ENCODE measurements at regions not wholly inside any gene's neighbourhood (a gene's known extent, or its start where the extent isn't known, plus 50 kb on each side); places are given as distances from the start of the nearest gene placed in this dataset.

DNA sequence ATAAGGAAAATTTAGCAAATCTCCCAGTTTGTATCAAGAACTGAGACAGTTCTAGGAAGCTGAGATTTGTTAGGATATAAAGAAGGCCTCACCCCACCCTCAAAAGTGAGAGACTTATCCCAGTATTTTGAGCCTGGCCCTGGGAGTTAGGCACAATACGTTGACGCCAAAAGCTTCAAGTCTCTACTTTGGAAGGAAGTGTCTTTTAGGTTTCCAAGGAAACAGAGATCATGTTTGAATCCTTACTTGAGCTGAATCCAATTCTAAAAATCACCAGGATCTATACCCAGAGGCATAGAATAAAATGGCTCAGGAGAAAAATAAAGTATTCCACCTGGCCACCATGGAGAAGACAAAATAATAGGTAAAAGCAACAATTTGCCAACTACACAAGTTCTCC is 115.9 kb upstream of the NRG3 start:
- H3K4me3 Mint-ChIP-seq: no peak overlapping the region
- H3K9me3 Mint-ChIP-seq: peaks cover 8% of the 10 kb centered on the region
- H3K4me1 Mint-ChIP-seq (ENCODE audit: low read depth): no peaks in the 10 kb centered on the region
- intact Hi-C loops (cut with micrococcal nuclease): no loop called here
- no peaks in the 10 kb centered on the region for H3K27me3 Mint-ChIP-seq (ENCODE audit: insufficient read depth)
- H3K27ac Mint-ChIP-seq: no peak overlapping the region
- DNase-seq (ENCODE audit: low spot score): no peak
- H3K36me3 Mint-ChIP-seq (ENCODE audit: low read depth): no peaks in the 10 kb centered on the region

- H3K27ac Mint-ChIP-seq: no peak overlapping the region
- H3K4me1 Mint-ChIP-seq (ENCODE audit: low read depth): no peaks in the 10 kb centered on the region
- no peak for DNase-seq (ENCODE audit: low spot score)
- H3K27me3 Mint-ChIP-seq (ENCODE audit: insufficient read depth): no peaks in the 10 kb centered on the region
- intact Hi-C loops (cut with micrococcal nuclease): no loop called here
- no peaks in the 10 kb centered on the region for H3K9me3 Mint-ChIP-seq
- H3K4me3 Mint-ChIP-seq: no peak overlapping the region
- H3K36me3 Mint-ChIP-seq (ENCODE audit: low read depth): no peaks in the 10 kb centered on the region
Measured at GRCh38 chr10:81784111-81784597, 90.8 kb upstream of the NRG3 start.

DNA sequence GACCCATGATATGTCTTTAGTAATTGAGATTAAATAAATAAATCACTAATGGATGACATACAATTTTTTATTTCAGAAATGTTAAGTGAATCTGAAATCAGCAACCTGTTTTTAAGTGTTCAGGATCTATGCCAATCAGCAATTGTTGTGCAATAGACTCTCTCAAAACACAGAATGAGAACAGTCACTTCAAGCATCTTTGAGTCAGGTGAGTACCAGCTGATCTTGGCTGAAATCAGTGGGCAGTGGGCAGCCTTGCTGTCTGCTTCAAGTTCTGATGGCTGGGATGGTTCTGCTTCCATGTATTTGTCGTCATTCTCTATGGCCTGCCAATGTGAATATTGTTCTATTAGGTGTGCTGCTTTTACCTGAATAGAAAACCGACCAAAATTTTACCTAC is 82.3 kb upstream of the NRG3 start:
- Mint-ChIP-seq H3K9me3 (no peaks in the 10 kb centered on the region), H3K36me3 (ENCODE audit: low read depth) (no peaks in the 10 kb centered on the region), H3K27ac (no peak overlapping the region), H3K4me1 (ENCODE audit: low read depth) (no peaks in the 10 kb centered on the region), H3K27me3 (ENCODE audit: insufficient read depth) (no peaks in the 10 kb centered on the region), H3K4me3 (no peak overlapping the region)
- intact Hi-C loops (cut with micrococcal nuclease): no loop called here
- DNase-seq (ENCODE audit: low spot score): no peak

- no peaks in the 10 kb centered on the region for H3K36me3 Mint-ChIP-seq (ENCODE audit: low read depth)
- H3K4me3 Mint-ChIP-seq: no peak overlapping the region
- no peak for DNase-seq (ENCODE audit: low spot score)
- H3K27ac Mint-ChIP-seq: no peak overlapping the region
- intact Hi-C loops (cut with micrococcal nuclease): no loop called here
- no peaks in the 10 kb centered on the region for H3K4me1 Mint-ChIP-seq (ENCODE audit: low read depth)
- H3K27me3 Mint-ChIP-seq (ENCODE audit: insufficient read depth): no peaks in the 10 kb centered on the region
- H3K9me3 Mint-ChIP-seq: peaks cover 19% of the 10 kb centered on the region
Measured at GRCh38 chr10:81806842-81807241, 68.2 kb upstream of the NRG3 start.

GRCh38 chr10:81814842-81815241 is 60.2 kb upstream of the NRG3 start:
- intact Hi-C loops (cut with micrococcal nuclease): no loop called here
- Mint-ChIP-seq H3K27ac (no peak overlapping the region), H3K4me1 (ENCODE audit: low read depth) (no peaks in the 10 kb centered on the region), H3K9me3 (peaks cover 4% of the 10 kb centered on the region), H3K27me3 (ENCODE audit: insufficient read depth) (no peaks in the 10 kb centered on the region), H3K4me3 (no peak overlapping the region), H3K36me3 (ENCODE audit: low read depth) (no peaks in the 10 kb centered on the region)
- DNase-seq (ENCODE audit: low spot score): no peak

DNA sequence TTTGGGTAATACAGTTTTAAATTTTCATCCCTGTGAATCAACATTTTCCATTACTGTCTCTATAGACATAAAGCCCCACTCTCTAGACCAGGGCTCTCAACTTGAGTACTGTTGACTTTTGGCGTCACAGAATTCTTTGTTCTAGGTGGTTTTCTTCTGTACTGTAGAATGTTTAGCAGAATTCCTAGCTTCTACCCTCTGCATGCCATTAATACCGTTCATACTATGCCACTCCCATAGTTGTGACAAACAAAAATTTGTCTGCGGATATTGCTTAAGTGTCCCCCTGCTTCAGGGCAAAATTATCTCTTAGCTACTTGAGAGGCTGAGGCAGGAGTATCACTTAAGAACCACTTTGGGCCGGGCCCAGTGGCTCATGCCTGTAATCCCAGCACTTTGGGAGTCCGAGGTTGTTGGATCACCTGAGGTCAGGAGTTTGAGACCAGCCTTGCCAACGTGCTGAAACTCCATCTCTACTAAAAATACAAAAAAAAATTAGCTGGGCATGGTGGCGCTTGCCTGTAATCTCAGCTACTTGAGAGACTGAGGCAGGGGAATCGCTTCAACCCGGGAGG is 57.3 kb upstream of the NRG3 start:
- Mint-ChIP-seq H3K4me1 (ENCODE audit: low read depth) (no peaks in the 10 kb centered on the region), H3K36me3 (ENCODE audit: low read depth) (no peaks in the 10 kb centered on the region), H3K4me3 (no peak overlapping the region), H3K9me3 (no peaks in the 10 kb centered on the region), H3K27me3 (ENCODE audit: insufficient read depth) (no peaks in the 10 kb centered on the region), H3K27ac (no peak overlapping the region)
- DNase-seq (ENCODE audit: low spot score): no peak
- intact Hi-C loops (cut with micrococcal nuclease): no loop called here

DNA sequence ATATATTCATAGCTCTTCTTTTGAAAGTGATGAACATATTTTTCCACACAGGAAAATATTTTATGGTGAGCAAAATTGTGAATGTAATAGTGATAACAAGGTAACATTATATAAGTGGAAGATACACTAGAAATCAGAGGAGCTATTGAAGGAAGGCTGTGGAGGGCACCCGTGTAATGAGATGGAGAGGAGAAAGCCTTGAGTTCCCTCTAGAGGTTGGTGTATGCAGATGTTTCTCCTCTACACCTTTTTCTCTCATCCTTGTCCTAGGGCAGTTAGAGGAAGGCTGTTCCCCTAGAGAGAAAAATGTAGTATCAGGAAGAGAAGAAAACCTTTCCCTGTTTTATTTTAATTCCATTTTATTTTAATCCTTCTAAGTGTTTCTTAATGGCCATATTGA is 54.6 kb upstream of the NRG3 start:
- no peaks in the 10 kb centered on the region for H3K27me3 Mint-ChIP-seq (ENCODE audit: insufficient read depth)
- DNase-seq (ENCODE audit: low spot score): no peak
- no peaks in the 10 kb centered on the region for H3K36me3 Mint-ChIP-seq (ENCODE audit: low read depth)
- intact Hi-C loops (cut with micrococcal nuclease): no loop called here
- H3K4me1 Mint-ChIP-seq (ENCODE audit: low read depth): no peaks in the 10 kb centered on the region
- H3K9me3 Mint-ChIP-seq: no peaks in the 10 kb centered on the region
- no peak overlapping the region for H3K4me3 Mint-ChIP-seq
- H3K27ac Mint-ChIP-seq: no peak overlapping the region

Data from activated T-helper 1 cell treated with anti-CD3 and anti-CD28 coated beads, Interleukin-12 subunit alpha, Interleukin-12 subunit beta, Interleukin-2, Interleukin-4 antibody, amounts not matched to agents 30 ng/mL and 10 ng/mL and 1 ng/mL, durations not matched to agents 14 hours and 24 hours and 36 hours (primary cell).